ENCODE measurements at regions not wholly inside any gene's neighbourhood (a gene's known extent, or its start where the extent isn't known, plus 50 kb on each side); places are given as distances from the start of the nearest gene placed in this dataset.

- Histone ChIP-seq H3K27ac (no peak overlapping the region), H3K27me3 (no peaks in the 10 kb centered on the region), H3K4me1 (peaks cover 0 to 37% of the 10 kb centered on the region in 2 donors), H3K9me3 (no peaks in the 10 kb centered on the region), H3K36me3 (no peaks in the 10 kb centered on the region), H3K4me3 (no peak overlapping the region)
- no peak for DNase-seq (ENCODE audit: low spot score)
- TF ChIP-seq, protein P1, sequence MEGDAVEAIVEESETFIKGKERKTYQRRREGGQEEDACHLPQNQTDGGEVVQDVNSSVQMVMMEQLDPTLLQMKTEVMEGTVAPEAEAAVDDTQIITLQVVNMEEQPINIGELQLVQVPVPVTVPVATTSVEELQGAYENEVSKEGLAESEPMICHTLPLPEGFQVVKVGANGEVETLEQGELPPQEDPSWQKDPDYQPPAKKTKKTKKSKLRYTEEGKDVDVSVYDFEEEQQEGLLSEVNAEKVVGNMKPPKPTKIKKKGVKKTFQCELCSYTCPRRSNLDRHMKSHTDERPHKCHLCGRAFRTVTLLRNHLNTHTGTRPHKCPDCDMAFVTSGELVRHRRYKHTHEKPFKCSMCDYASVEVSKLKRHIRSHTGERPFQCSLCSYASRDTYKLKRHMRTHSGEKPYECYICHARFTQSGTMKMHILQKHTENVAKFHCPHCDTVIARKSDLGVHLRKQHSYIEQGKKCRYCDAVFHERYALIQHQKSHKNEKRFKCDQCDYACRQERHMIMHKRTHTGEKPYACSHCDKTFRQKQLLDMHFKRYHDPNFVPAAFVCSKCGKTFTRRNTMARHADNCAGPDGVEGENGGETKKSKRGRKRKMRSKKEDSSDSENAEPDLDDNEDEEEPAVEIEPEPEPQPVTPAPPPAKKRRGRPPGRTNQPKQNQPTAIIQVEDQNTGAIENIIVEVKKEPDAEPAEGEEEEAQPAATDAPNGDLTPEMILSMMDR (IDR thresholded peaks at IDR 0.05): no peak
These were observed 490.4 kb upstream of the PROK2 start for GRCh38 chr3:72275331-72275751.

GRCh38 chr3:72274493-72275330 is 489.8 kb upstream of the PROK2 start:
- TF ChIP-seq, protein P1 (IDR thresholded peaks at IDR 0.05): no peak
- peak; percentile 83 for DNase-seq (ENCODE audit: low spot score)
- H3K36me3 ChIP-seq: no peaks in the 10 kb centered on the region
- peak overlapping the region in 1 of 2 donors; percentile 20 for H3K27ac ChIP-seq
- no peak overlapping the region for H3K4me3 ChIP-seq
- no peaks in the 10 kb centered on the region for H3K27me3 ChIP-seq
- peaks cover 0 to 43% of the 10 kb centered on the region in 2 donors for H3K4me1 ChIP-seq
- no peaks in the 10 kb centered on the region for H3K9me3 ChIP-seq

DNA sequence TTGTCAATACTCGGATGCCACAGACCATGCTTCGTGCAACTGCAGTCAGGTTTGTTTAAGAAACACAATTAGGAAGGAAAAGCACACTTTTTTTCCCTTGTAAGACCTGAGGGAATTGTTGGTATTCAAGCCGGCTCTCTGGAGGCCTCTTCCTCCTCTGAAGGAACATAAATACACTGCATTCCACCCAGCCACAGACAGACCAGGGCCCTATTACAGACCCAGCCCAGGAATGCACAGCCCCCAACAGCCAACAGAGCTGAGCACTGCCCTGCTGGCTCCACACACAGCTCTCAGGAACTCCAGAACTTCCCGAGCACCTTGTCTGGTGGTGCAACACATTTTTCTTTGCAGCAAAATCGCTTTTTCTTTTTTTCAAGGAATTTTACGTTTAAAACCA is 488.7 kb upstream of the PROK2 start:
- H3K4me1 ChIP-seq: peaks cover 0 to 51% of the 10 kb centered on the region in 2 donors
- H3K9me3 ChIP-seq: no peaks in the 10 kb centered on the region
- H3K36me3 ChIP-seq: no peaks in the 10 kb centered on the region
- TF ChIP-seq, protein P1 (IDR thresholded peaks at IDR 0.05): no peak
- no peaks in the 10 kb centered on the region for H3K27me3 ChIP-seq
- DNase-seq (ENCODE audit: low spot score): no peak
- no peak overlapping the region for H3K27ac ChIP-seq
- no peak overlapping the region for H3K4me3 ChIP-seq

DNA sequence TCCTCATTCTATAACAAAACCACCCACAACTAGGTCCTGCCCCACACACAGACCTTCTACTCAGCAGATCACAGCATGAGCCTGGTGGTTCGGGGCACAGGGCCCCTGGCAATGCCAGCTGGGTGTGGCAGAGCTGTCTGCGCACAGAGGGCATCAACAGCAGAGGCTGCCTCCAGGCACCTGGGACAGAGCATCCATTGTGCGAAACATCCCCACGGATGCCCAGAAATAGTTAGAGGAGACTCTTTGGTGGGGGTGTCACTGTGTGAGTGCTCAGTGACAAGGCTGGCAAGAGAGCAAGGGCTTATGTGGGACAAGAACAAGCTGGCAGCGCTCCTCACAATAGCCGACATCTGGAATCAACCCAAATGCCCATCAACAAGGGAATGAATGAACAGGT is 487.4 kb upstream of the PROK2 start:
- no peaks in the 10 kb centered on the region for H3K9me3 ChIP-seq
- peaks cover 0 to 51% of the 10 kb centered on the region in 2 donors for H3K4me1 ChIP-seq
- H3K4me3 ChIP-seq: no peak overlapping the region
- H3K27ac ChIP-seq: no peak overlapping the region
- TF ChIP-seq, protein P1 (IDR thresholded peaks at IDR 0.05): no peak
- H3K27me3 ChIP-seq: no peaks in the 10 kb centered on the region
- no peaks in the 10 kb centered on the region for H3K36me3 ChIP-seq
- DNase-seq (ENCODE audit: low spot score): no peak

DNA sequence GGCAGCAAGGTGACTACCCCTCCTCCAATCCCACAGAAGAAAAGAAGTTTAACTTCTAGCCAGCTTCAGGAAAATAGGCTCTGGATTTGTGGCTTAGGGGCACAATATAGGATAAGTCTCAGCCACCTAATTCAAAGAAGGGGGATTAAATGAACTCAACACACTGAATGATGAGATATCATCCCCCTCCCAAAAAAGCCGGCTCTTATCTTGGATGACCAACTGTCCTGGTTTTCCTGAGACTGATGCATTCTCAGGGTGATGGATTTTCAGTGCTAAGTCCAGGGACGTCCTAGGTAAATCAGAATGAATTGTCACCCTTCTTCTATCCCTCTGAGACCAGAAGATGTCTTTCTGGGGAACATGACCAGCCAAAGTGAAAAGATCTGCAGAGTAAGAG is 487.0 kb upstream of the PROK2 start:
- Histone ChIP-seq H3K36me3 (no peaks in the 10 kb centered on the region), H3K27me3 (no peaks in the 10 kb centered on the region), H3K4me1 (peaks cover 0 to 51% of the 10 kb centered on the region in 2 donors), H3K9me3 (no peaks in the 10 kb centered on the region), H3K4me3 (no peak overlapping the region), H3K27ac (no peak overlapping the region)
- DNase-seq (ENCODE audit: low spot score): no peak
- TF ChIP-seq, protein P1 (IDR thresholded peaks at IDR 0.05): no peak

Data from right atrium auricular region (tissue), 2 donors.